ENCODE measurements at regions not wholly inside any gene's neighbourhood (a gene's known extent, or its start where the extent isn't known, plus 50 kb on each side); places are given as distances from the start of the nearest gene placed in this dataset.

- TF ChIP-seq BHLHE40 (IDR thresholded peaks at IDR 0.05; ENCODE audit: borderline replicate concordance) (no peak), CTBP1 (IDR thresholded peaks at IDR 0.05; ENCODE audit: borderline replicate concordance) (no peak), FOXK2 (IDR thresholded peaks at IDR 0.05) (no peak), FOXM1 (IDR thresholded peaks at IDR 0.05; ENCODE audit: borderline replicate concordance) (no peak), ELF4 (IDR thresholded peaks at IDR 0.05) (no peak), NFRKB (IDR thresholded peaks at IDR 0.05) (no peak), TARDBP (IDR thresholded peaks at IDR 0.05) (no peak), HDGF (IDR thresholded peaks at IDR 0.05; ENCODE audit: borderline replicate concordance) (no peak), ZNF384 (IDR thresholded peaks at IDR 0.05) (no peak)
- no peak for DNase-seq (ENCODE audit: extremely low spot score)
- CTCF ChIA-PET, result interaction anchor here (0.6 kb wide), 1 partner anchor 401 kb away, joined by 3 read pairs; no protein-coding TSS in a partner anchor
- POLR2A ChIA-PET, result no interaction called here
Measured at GRCh38 chr4:71630803-71631202, 153.1 kb downstream of the GC start.

GRCh38 chr4:71625005-71625404, 158.9 kb downstream of the GC start:
- DNase-seq (ENCODE audit: extremely low spot score), result no peak
- CTCF ChIA-PET, result no interaction called here
- no peak for TF ChIP-seq NFRKB (IDR thresholded peaks at IDR 0.05)
- TF ChIP-seq L3MBTL2 (conservative IDR thresholded peaks at IDR 0.05), result no peak
- TF ChIP-seq ARNT (IDR thresholded peaks at IDR 0.05), result no peak
- TF ChIP-seq, protein P1, sequence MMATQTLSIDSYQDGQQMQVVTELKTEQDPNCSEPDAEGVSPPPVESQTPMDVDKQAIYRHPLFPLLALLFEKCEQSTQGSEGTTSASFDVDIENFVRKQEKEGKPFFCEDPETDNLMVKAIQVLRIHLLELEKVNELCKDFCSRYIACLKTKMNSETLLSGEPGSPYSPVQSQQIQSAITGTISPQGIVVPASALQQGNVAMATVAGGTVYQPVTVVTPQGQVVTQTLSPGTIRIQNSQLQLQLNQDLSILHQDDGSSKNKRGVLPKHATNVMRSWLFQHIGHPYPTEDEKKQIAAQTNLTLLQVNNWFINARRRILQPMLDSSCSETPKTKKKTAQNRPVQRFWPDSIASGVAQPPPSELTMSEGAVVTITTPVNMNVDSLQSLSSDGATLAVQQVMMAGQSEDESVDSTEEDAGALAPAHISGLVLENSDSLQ (IDR thresholded peaks at IDR 0.05), result no peak
- TF ChIP-seq SUZ12 (IDR thresholded peaks at IDR 0.05), result no peak

More at GRCh38 chr4:71625005-71625404, 158.9 kb downstream of the GC start:
- POLR2A ChIA-PET, result no interaction called here

All from HEK293T (cell line).